Neural crest cell (in vitro differentiated cells): ENCODE measurements at regions not wholly inside any gene's neighbourhood (a gene's known extent, or its start where the extent isn't known, plus 50 kb on each side); places are given as distances from the start of the nearest gene placed in this dataset.

Source experiments
- DNase-seq: peaks from one replicate; pipeline ENCODE4 v3.0.0; 2021; ENCODE audit warnings: low read depth, mixed read lengths, low spot score
- H3K27ac Mint-ChIP-seq: one replicate; pipeline ENCODE4 v1.8.0; 2021; ENCODE audit warnings: mild to moderate bottlenecking, mixed read lengths; ENCODE audit not compliant: unreplicated experiment
- H3K27me3 Mint-ChIP-seq: 2 replicates; pipeline ENCODE4 v1.8.0; 2021; ENCODE audit warnings: low read depth, mild to moderate bottlenecking, mixed read lengths
- H3K36me3 Mint-ChIP-seq: 2 replicates; pipeline ENCODE4 v1.8.0; 2021; ENCODE audit warnings: low read depth, mild to moderate bottlenecking, mixed read lengths
- H3K4me1 Mint-ChIP-seq: 2 replicates; pipeline ENCODE4 v1.8.0; 2021; ENCODE audit warnings: mixed read lengths
- H3K4me3 Mint-ChIP-seq: one replicate; pipeline ENCODE4 v1.8.0; 2021; ENCODE audit warnings: mild to moderate bottlenecking, mixed read lengths
- H3K9me3 Mint-ChIP-seq: 2 replicates; pipeline ENCODE4 v1.8.0; 2021; ENCODE audit warnings: mixed read lengths
- CTCF ChIP-seq: fragments of 200-600 bp; sonication (generic); conservative IDR thresholded peaks from 2 replicates; pipeline ENCODE4 v1.5.0; 2021; ENCODE audit warnings: antibody characterized with exemption, mild to moderate bottlenecking

- Mint-ChIP-seq H3K9me3 (no peaks in the 10 kb centered on the region), H3K27me3 (peaks cover 3% of the 10 kb centered on the region), H3K27ac (no peak overlapping the region), H3K4me1 (peaks cover 9% of the 10 kb centered on the region), H3K36me3 (no peaks in the 10 kb centered on the region), H3K4me3 (no peak overlapping the region)
- TF ChIP-seq CTCF = no peak
- no peak for DNase-seq
Measured at GRCh38 chr15:77747175-77748077, 114.7 kb upstream of the LINGO1 start.

GRCh38 chr15:77746254-77747174 lies 113.8 kb upstream of the LINGO1 start:
- TF ChIP-seq CTCF = no peak
- no peak for DNase-seq
- no peak overlapping the region for H3K4me3 Mint-ChIP-seq
- H3K4me1 Mint-ChIP-seq = peaks cover 9% of the 10 kb centered on the region
- no peaks in the 10 kb centered on the region for H3K36me3 Mint-ChIP-seq
- peaks cover 3% of the 10 kb centered on the region for H3K27me3 Mint-ChIP-seq
- H3K27ac Mint-ChIP-seq = no peak overlapping the region
- H3K9me3 Mint-ChIP-seq = no peaks in the 10 kb centered on the region

- Mint-ChIP-seq H3K27me3 (peaks cover 10% of the 10 kb centered on the region), H3K4me1 (peaks cover 12% of the 10 kb centered on the region), H3K36me3 (no peaks in the 10 kb centered on the region), H3K27ac (no peak overlapping the region), H3K4me3 (no peak overlapping the region), H3K9me3 (no peaks in the 10 kb centered on the region)
- TF ChIP-seq CTCF = no peak
- DNase-seq = no peak
Measured at GRCh38 chr15:77744398-77744797, 111.7 kb upstream of the LINGO1 start.

GRCh38 chr15:77742570-77742969 lies 109.9 kb upstream of the LINGO1 start:
- Mint-ChIP-seq H3K36me3 (no peaks in the 10 kb centered on the region), H3K27ac (no peak overlapping the region), H3K9me3 (no peaks in the 10 kb centered on the region), H3K4me1 (peaks cover 13% of the 10 kb centered on the region), H3K27me3 (peaks cover 26% of the 10 kb centered on the region), H3K4me3 (no peak overlapping the region)
- no peak for TF ChIP-seq CTCF
- DNase-seq = no peak

GRCh38 chr15:77742127-77742526 lies 109.4 kb upstream of the LINGO1 start:
- Mint-ChIP-seq H3K27me3 (peaks cover 31% of the 10 kb centered on the region), H3K4me3 (no peak overlapping the region), H3K36me3 (no peaks in the 10 kb centered on the region), H3K4me1 (peaks cover 8% of the 10 kb centered on the region), H3K9me3 (no peaks in the 10 kb centered on the region), H3K27ac (no peak overlapping the region)
- TF ChIP-seq CTCF = no peak
- DNase-seq = no peak
